ENCODE measurements at regions not wholly inside any gene's neighbourhood (a gene's known extent, or its start where the extent isn't known, plus 50 kb on each side); places are given as distances from the start of the nearest gene placed in this dataset.

DNA sequence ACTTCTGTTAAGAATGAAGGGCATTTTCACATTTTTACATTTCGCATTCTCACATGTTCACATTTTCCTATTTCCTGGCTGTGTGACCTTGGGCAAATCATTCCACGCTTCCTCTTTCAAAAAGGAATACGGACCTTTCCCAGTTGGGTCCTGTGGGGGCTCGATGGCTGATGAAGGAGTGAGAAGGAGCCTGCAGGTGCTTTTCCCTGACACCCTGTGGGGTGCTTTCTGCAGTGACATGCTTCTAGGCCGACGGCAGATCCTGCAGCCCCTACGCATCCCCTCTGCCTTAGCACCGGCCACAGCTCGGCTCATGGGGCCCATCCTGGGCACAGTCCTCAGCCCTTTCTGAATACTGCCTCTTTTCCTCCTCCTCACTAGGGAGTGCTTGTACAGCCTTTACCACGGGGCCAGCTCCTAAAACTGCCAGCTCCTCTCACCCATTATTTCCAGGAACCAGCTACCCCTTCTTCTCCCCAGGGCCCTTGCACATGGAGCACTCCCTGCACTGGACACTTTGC, 91.0 kb downstream of the FOXL1 start:
- no peak for DNase-seq
- H3K27me3 ChIP-seq (replicated peaks; ENCODE audit: insufficient read depth, low read length): peaks cover 10% of the 10 kb centered on the region
- H3K9ac ChIP-seq (ENCODE audit: low read length): no peak overlapping the region
- H4K20me1 ChIP-seq (ENCODE audit: insufficient read depth, low read length): no peaks in the 10 kb centered on the region
- H3K27ac ChIP-seq (ENCODE audit: low read length): no peak overlapping the region
- H2AFZ ChIP-seq (ENCODE audit: low read length): no peak overlapping the region
- TF ChIP-seq EZH2phosphoT487 (IDR thresholded peaks at IDR 0.05; ENCODE audit: low read length): no peak
- no peak for TF ChIP-seq EZH2 (optimal IDR thresholded peaks at IDR 0.05; ENCODE audit: low read depth, low read length)
- TF ChIP-seq, protein P1, sequence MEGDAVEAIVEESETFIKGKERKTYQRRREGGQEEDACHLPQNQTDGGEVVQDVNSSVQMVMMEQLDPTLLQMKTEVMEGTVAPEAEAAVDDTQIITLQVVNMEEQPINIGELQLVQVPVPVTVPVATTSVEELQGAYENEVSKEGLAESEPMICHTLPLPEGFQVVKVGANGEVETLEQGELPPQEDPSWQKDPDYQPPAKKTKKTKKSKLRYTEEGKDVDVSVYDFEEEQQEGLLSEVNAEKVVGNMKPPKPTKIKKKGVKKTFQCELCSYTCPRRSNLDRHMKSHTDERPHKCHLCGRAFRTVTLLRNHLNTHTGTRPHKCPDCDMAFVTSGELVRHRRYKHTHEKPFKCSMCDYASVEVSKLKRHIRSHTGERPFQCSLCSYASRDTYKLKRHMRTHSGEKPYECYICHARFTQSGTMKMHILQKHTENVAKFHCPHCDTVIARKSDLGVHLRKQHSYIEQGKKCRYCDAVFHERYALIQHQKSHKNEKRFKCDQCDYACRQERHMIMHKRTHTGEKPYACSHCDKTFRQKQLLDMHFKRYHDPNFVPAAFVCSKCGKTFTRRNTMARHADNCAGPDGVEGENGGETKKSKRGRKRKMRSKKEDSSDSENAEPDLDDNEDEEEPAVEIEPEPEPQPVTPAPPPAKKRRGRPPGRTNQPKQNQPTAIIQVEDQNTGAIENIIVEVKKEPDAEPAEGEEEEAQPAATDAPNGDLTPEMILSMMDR (IDR thresholded peaks at IDR 0.05; ENCODE audit: low read length): no peak
- H3K4me2 ChIP-seq (ENCODE audit: low read depth, low read length): no peak overlapping the region
- H3K9me2 ChIP-seq (replicated peaks; ENCODE audit: insufficient read depth, low read length): no peaks in the 10 kb centered on the region
- no peaks in the 10 kb centered on the region for H3K4me1 ChIP-seq (ENCODE audit: low read length)
- no peak overlapping the region for H3K4me3 ChIP-seq (ENCODE audit: low read length)
- H3K79me2 ChIP-seq (ENCODE audit: low read length): no peaks in the 10 kb centered on the region
- H3K9me3 ChIP-seq (replicated peaks; ENCODE audit: insufficient read depth, low read length): no peaks in the 10 kb centered on the region
- H3F3A ChIP-seq (ENCODE audit: insufficient read depth, low read length): no peaks in the 10 kb centered on the region
- no peaks in the 10 kb centered on the region for H3K36me3 ChIP-seq (replicated peaks; ENCODE audit: insufficient read depth, low read length)

DNA sequence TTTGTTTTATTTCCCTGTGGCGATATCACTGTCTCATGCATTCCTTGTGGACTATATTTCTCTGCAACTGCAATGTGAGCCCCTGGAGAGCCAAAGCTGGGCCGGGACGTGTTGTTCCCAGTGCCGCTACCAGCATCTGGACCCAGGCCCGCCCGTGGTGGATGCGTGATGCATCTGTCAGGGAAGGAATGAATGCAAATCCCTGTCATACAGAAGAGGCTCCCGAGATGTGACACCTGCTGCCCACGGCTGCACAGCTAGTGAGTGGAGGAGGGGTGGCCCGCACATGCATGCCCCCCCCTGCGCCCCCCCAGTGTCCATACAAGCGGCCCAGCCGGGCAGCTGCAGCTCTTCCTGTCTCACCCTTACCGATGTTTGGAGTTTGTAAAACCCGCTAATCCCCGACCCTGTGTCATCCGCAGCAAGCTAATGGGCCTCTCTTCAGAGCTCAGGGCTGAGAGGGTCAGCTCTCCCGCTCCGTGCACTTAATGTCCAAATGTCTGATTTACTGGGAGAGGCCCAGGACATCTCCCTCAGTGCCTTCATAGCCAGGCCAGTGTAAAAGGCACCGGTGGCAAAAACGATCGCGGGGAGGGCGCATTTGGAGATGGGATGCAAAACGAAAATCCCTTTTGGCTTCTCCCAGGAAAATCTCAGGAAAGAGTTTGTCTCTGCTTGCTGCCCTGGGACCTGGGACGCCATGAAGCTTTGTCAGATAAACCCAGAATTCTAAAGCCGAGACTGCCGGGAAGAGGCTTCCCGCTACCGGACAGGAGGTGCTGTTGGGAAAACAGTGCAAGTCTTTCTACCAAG, 91.8 kb downstream of the FOXL1 start:
- Histone ChIP-seq H4K20me1 (ENCODE audit: insufficient read depth, low read length) (no peaks in the 10 kb centered on the region), H3K9me3 (replicated peaks; ENCODE audit: insufficient read depth, low read length) (no peaks in the 10 kb centered on the region), H3K79me2 (ENCODE audit: low read length) (no peaks in the 10 kb centered on the region), H2AFZ (ENCODE audit: low read length) (no peak overlapping the region), H3K9me2 (replicated peaks; ENCODE audit: insufficient read depth, low read length) (no peaks in the 10 kb centered on the region), H3K4me2 (ENCODE audit: low read depth, low read length) (no peak overlapping the region), H3K27ac (ENCODE audit: low read length) (no peak overlapping the region), H3K36me3 (replicated peaks; ENCODE audit: insufficient read depth, low read length) (no peaks in the 10 kb centered on the region), H3K9ac (ENCODE audit: low read length) (no peak overlapping the region), H3K27me3 (replicated peaks; ENCODE audit: insufficient read depth, low read length) (peaks cover 9% of the 10 kb centered on the region), H3K4me1 (ENCODE audit: low read length) (no peaks in the 10 kb centered on the region), H3F3A (ENCODE audit: insufficient read depth, low read length) (no peaks in the 10 kb centered on the region), H3K4me3 (ENCODE audit: low read length) (no peak overlapping the region)
- TF ChIP-seq, protein P1 (IDR thresholded peaks at IDR 0.05; ENCODE audit: low read length): no peak
- TF ChIP-seq EZH2phosphoT487 (IDR thresholded peaks at IDR 0.05; ENCODE audit: low read length): no peak
- TF ChIP-seq EZH2 (optimal IDR thresholded peaks at IDR 0.05; ENCODE audit: low read depth, low read length): no peak
- DNase-seq: no peak

DNA sequence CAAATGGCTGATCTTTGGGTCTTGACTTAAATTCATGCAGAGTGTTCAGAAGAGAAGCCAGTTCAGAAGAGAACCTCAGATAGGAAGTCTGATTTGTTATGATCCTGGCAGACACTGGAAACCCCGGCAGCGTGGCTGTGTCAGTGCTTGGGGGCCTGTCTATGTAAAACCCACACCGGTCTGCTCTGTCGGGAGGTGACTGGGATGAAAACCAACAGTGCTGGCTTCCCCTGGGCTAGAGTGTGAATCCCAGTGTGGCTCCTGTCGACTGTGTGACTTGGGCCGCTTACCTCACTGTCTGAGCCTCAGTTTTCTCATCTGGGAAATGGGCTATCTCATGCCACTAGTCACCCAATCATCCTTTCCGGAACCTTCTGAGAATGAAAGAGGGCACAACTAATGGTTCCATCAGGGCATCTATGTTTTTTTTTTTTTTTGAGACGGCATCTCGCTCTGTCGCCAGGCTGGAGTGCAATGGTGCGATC, 92.4 kb downstream of the FOXL1 start:
- no peaks in the 10 kb centered on the region for H3K4me1 ChIP-seq (ENCODE audit: low read length)
- peaks cover 9% of the 10 kb centered on the region for H3K27me3 ChIP-seq (replicated peaks; ENCODE audit: insufficient read depth, low read length)
- H3K9ac ChIP-seq (ENCODE audit: low read length): no peak overlapping the region
- H3F3A ChIP-seq (ENCODE audit: insufficient read depth, low read length): no peaks in the 10 kb centered on the region
- TF ChIP-seq EZH2 (optimal IDR thresholded peaks at IDR 0.05; ENCODE audit: low read depth, low read length): no peak
- no peak overlapping the region for H3K27ac ChIP-seq (ENCODE audit: low read length)
- no peaks in the 10 kb centered on the region for H3K79me2 ChIP-seq (ENCODE audit: low read length)
- no peaks in the 10 kb centered on the region for H3K9me3 ChIP-seq (replicated peaks; ENCODE audit: insufficient read depth, low read length)
- H3K4me3 ChIP-seq (ENCODE audit: low read length): no peak overlapping the region
- H3K36me3 ChIP-seq (replicated peaks; ENCODE audit: insufficient read depth, low read length): no peaks in the 10 kb centered on the region
- H4K20me1 ChIP-seq (ENCODE audit: insufficient read depth, low read length): no peaks in the 10 kb centered on the region
- H2AFZ ChIP-seq (ENCODE audit: low read length): no peak overlapping the region
- H3K9me2 ChIP-seq (replicated peaks; ENCODE audit: insufficient read depth, low read length): no peaks in the 10 kb centered on the region
- no peak overlapping the region for H3K4me2 ChIP-seq (ENCODE audit: low read depth, low read length)
- DNase-seq: no peak
